ENCODE measurements at regions not wholly inside any gene's neighbourhood (a gene's known extent, or its start where the extent isn't known, plus 50 kb on each side); places are given as distances from the start of the nearest gene placed in this dataset.

DNA sequence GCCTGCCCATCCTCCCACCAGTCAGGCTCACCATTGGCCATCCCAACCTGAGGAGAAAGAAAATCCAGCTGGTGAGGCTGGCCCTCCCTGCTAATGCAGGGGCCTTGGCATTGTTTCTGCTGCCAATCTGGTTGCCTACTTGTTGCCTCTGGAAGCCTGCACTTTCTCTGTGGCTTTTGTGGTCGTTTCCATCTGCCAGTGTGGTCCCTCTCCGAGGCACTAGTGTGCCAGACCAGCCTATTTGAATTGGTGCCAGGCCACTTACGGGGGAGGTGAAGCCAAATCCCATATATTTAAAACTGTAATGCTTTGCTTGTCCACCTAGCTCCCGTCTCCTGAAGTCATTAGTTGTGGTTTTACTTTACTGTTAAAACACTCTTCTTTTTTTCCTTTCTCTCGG, 213.4 kb upstream of the ADAMTSL1 start:
- 40% methylated on average over 1 of the region's 5 CpGs; no CpG with 5 or more reads in 1 of the 2 experiments for WGBS, 2 experiments (ENCODE audit: extremely low coverage in 2 of 2, insufficient read length in 1 of 2)

More for the DNA sequence above, 213.4 kb upstream of the ADAMTSL1 start:
- H4K20me1 ChIP-seq (ENCODE audit: insufficient read depth, low read length), result no peaks in the 10 kb centered on the region
- no peak overlapping the region for H3K4ac ChIP-seq (ENCODE audit: low read depth, low read length)
- H2AK5ac ChIP-seq (ENCODE audit: low read depth, low read length), result no peak overlapping the region
- CTCF ChIA-PET, result no interaction called here
- no peak overlapping the region for H4K91ac ChIP-seq (ENCODE audit: insufficient read depth, low read depth, low read length)
- H3K4me1 ChIP-seq (ENCODE audit: control insufficient read depth, insufficient read depth, low read length), result no peaks in the 10 kb centered on the region
- H3K27me3 ChIP-seq (ENCODE audit: control insufficient read depth, insufficient read depth, low read length), result no peaks in the 10 kb centered on the region
- in situ Hi-C loops (cut with MboI; ENCODE audit: low sequenced_read_pairs) (loop anchor here (25.0 kb wide), 1 partner anchor 902 kb away; no protein-coding TSS in a partner anchor), dilution Hi-C loops (cut with HindIII; ENCODE audit: low sequenced_read_pairs, unreplicated experiment) (no loop called here), intact Hi-C loops (cut with micrococcal nuclease) (no loop called here)
- H3K18ac ChIP-seq (ENCODE audit: low read depth, low read length), result no peak overlapping the region
- no peaks in the 10 kb centered on the region for H3K79me1 ChIP-seq (ENCODE audit: low read depth in 1 of 2, low read length in 2 of 2)
- POLR2A ChIA-PET (ENCODE audit: unreplicated experiment), result no interaction called here
- no peak overlapping the region for H3K14ac ChIP-seq (replicated peaks; ENCODE audit: low read depth, low read length)
- H2BK5ac ChIP-seq (ENCODE audit: low read depth, low read length, poor library complexity, severe bottlenecking), result no peak overlapping the region
- no peak overlapping the region for H2BK20ac ChIP-seq (ENCODE audit: low read depth, low read length)
- BruUV-seq (replicated peaks), result no TSS peak
- no peak overlapping the region for H4K5ac ChIP-seq (ENCODE audit: low read depth, low read length)
- no peak overlapping the region for H3K9ac ChIP-seq (ENCODE audit: low read depth, low read length)
- no peak overlapping the region for H3K56ac ChIP-seq (ENCODE audit: extremely low read depth, insufficient read depth, low read length)
- H3K9me1 ChIP-seq (ENCODE audit: insufficient read depth, low read length), result no peaks in the 10 kb centered on the region
- H4K8ac ChIP-seq (ENCODE audit: low read depth in 2 of 2, low read length in 2 of 2), result no peak overlapping the region
- no peak overlapping the region for H2BK15ac ChIP-seq (ENCODE audit: low read depth, low read length)
- TF ChIP-seq BHLHE40 (IDR thresholded peaks at IDR 0.05; ENCODE audit: low read depth, low read length) (no peak), NFE2L2 (IDR thresholded peaks at IDR 0.05; ENCODE audit: low read depth, low read length) (no peak)
- no peak overlapping the region for H3K23ac ChIP-seq (ENCODE audit: low read depth, low read length)
- H3K27ac ChIP-seq (ENCODE audit: insufficient read depth, low read length), result no peak overlapping the region
- no peak overlapping the region for H2AFZ ChIP-seq (replicated peaks; ENCODE audit: low read length, poor library complexity)
- H2BK120ac ChIP-seq (ENCODE audit: low read depth, low read length), result no peak overlapping the region
- H3K9me3 ChIP-seq (ENCODE audit: control insufficient read depth, insufficient read depth, low read length), result no peaks in the 10 kb centered on the region
- no peak overlapping the region for H2AK9ac ChIP-seq (replicated peaks; ENCODE audit: low read depth, low read length, poor library complexity)
- H3K4me2 ChIP-seq (ENCODE audit: low read depth, low read length), result no peak overlapping the region
- ATAC-seq (ENCODE audit: low read depth), result no peak
- DNase-seq, result no peak
- no peak overlapping the region for H3K4me3 ChIP-seq (ENCODE audit: insufficient read depth, low read depth, low read length)
- no peaks in the 10 kb centered on the region for H3K36me3 ChIP-seq (ENCODE audit: control insufficient read depth, insufficient read depth, low read length)
